ENCODE measurements at regions not wholly inside any gene's neighbourhood (a gene's known extent, or its start where the extent isn't known, plus 50 kb on each side); places are given as distances from the start of the nearest gene placed in this dataset.
"Not testable (repeated sequence)": the region's sequence is repeated elsewhere in the genome, so short reads cannot be mapped to it uniquely, and the experiment has no call there.

DNA sequence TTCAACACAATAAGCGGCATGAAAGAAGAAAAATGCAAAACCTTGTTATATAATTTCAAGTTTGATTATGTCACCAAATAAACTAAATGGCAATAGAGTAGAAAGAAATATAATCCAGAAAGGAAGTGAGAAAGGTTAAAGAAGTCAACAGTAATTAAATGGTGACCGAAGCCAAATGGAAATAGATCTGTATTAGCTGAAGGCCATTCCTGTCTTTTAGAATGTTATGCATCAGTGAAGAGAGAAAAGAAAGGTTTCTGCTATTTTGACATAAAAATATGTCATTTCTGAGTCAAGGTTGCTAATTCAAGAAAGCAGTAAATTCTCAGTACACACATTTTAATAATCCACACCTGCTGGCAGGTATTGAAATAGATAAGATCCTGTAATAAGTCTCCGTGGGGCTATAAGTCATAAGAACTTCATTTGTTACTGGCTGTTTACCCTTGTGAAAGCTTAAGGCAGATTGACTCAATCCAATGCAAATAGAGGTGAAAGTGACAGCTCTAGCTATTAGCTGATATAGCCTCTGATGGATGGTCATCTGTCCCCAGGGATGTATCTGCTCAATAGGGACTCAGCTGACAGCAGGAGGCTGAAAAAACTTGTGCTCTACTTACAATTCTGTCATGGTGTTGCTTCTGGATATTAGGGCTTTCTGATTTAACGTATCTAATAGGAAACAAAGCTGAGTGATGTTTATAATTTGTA, 152.1 kb downstream of the FZD1 start:
- H3K4me3 Mint-ChIP-seq: no peak overlapping the region
- ChIA-PET POLR2A (no interaction called here), CTCF (no interaction called here)
- H3K4me1 Mint-ChIP-seq (ENCODE audit: low read depth): no peaks in the 10 kb centered on the region
- no peaks in the 10 kb centered on the region for H3K36me3 Mint-ChIP-seq (ENCODE audit: low read depth)
- no peaks in the 10 kb centered on the region for H3K9me3 Mint-ChIP-seq (ENCODE audit: insufficient read depth)
- H3K27me3 Mint-ChIP-seq (ENCODE audit: low read depth): no peaks in the 10 kb centered on the region
- ATAC-seq (no peak), DNase-seq (no peak)
- H3K27ac Mint-ChIP-seq: no peak overlapping the region

DNA sequence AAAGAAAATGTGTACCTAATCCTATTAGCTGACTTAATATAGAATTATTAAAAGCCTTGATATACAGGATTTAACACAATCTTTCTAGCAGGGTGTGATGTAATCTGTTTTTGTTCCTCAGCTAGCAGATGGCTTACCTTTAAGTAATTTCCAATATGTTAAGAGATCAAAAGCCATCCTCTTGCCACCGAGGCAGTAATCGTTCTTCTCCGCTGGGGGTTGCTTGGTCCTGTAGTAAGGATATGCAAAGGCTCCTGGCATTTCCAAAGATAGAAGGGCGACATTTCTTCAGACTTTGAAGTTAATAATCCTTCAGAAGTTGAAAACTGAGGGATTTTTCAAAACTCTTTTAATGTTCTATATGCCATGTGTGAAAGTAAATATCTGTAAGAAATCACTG, 156.4 kb downstream of the FZD1 start:
- CTCF ChIA-PET: no interaction called here
- POLR2A ChIA-PET: no interaction called here
- H3K27ac Mint-ChIP-seq: no peak overlapping the region
- H3K4me3 Mint-ChIP-seq: no peak overlapping the region
- H3K27me3 Mint-ChIP-seq (ENCODE audit: low read depth): no peaks in the 10 kb centered on the region
- H3K4me1 Mint-ChIP-seq (ENCODE audit: low read depth): no peaks in the 10 kb centered on the region
- ATAC-seq (no peak), DNase-seq (no peak)
- H3K9me3 Mint-ChIP-seq (ENCODE audit: insufficient read depth): no peaks in the 10 kb centered on the region
- H3K36me3 Mint-ChIP-seq (ENCODE audit: low read depth): no peaks in the 10 kb centered on the region

DNA sequence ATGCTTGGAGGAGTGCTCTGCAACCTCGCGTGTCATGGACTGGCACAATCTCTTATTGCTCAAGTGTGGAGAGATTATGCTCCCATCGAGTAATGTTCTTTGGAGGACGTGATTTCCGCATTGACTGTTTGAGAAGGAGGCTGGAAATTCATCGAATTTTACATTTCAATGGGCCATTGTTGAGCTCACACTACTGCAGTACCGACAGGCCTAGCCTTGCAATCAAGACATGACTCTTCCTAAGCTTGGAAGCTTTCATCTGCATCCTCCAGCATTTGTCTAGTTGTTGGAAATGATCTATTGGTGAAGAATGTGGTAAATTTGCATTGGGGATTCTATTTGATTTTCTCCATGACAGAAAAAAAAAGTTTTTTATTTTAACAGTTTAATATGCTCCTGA, 156.8 kb downstream of the FZD1 start:
- Mint-ChIP-seq H3K4me3 (no peak overlapping the region), H3K4me1 (ENCODE audit: low read depth) (no peaks in the 10 kb centered on the region), H3K27me3 (ENCODE audit: low read depth) (no peaks in the 10 kb centered on the region), H3K36me3 (ENCODE audit: low read depth) (no peaks in the 10 kb centered on the region), H3K27ac (no peak overlapping the region), H3K9me3 (ENCODE audit: insufficient read depth) (no peaks in the 10 kb centered on the region)
- ATAC-seq (no peak), DNase-seq (no peak)
- POLR2A ChIA-PET: no interaction called here
- CTCF ChIA-PET: no interaction called here

DNA sequence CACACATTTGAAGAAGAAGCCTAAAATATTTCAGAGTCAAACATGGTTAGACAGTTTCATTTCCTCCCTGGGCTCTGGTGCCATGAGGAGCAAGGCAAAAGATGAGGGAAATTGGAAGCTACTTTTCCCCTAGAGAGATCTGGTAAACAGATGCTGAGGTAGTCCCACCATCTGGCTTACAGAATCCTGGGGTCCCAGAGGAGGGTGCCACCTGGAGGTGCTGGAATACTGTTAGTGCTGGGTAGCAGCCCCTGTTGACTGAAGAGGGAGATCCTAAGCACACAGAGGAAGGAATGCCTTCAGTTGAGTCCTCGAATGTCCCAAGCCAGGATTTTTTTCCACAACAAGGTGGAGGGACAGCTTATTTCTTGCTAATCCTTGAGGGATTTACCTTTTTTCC, 160.1 kb downstream of the FZD1 start:
- no peaks in the 10 kb centered on the region for H3K27me3 Mint-ChIP-seq (ENCODE audit: low read depth)
- ChIA-PET CTCF (no interaction called here), POLR2A (no interaction called here)
- no peaks in the 10 kb centered on the region for H3K9me3 Mint-ChIP-seq (ENCODE audit: insufficient read depth)
- H3K36me3 Mint-ChIP-seq (ENCODE audit: low read depth): no peaks in the 10 kb centered on the region
- no peak overlapping the region for H3K27ac Mint-ChIP-seq
- ATAC-seq: no peak
- H3K4me1 Mint-ChIP-seq (ENCODE audit: low read depth): no peaks in the 10 kb centered on the region
- H3K4me3 Mint-ChIP-seq: no peak overlapping the region
- DNase-seq: no peak

DNA sequence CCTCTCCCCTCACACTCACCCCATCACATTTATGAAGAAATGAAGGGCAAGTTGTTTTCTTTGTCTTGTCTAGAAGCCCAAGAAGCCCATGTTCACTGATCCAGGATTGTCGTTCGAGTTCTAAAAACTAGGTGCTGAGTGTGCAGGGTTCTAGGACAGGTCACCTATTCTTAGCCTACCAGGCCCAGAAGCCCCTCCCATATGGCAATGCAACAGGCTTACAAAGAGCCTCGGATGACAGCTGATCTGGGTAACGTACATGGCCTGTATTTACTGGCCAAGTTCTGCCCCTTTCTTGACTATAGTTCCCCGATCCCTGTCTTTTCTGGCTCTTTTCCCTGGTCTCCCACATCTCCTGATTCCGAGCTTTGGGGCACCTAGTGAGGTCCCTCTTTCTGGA, 160.9 kb downstream of the FZD1 start:
- Mint-ChIP-seq H3K4me1 (ENCODE audit: low read depth) (no peaks in the 10 kb centered on the region), H3K27me3 (ENCODE audit: low read depth) (no peaks in the 10 kb centered on the region), H3K4me3 (no peak overlapping the region), H3K36me3 (ENCODE audit: low read depth) (no peaks in the 10 kb centered on the region), H3K27ac (no peak overlapping the region), H3K9me3 (ENCODE audit: insufficient read depth) (no peaks in the 10 kb centered on the region)
- no peak for ATAC-seq
- ChIA-PET POLR2A (no interaction called here), CTCF (no interaction called here)
- no peak for DNase-seq

DNA sequence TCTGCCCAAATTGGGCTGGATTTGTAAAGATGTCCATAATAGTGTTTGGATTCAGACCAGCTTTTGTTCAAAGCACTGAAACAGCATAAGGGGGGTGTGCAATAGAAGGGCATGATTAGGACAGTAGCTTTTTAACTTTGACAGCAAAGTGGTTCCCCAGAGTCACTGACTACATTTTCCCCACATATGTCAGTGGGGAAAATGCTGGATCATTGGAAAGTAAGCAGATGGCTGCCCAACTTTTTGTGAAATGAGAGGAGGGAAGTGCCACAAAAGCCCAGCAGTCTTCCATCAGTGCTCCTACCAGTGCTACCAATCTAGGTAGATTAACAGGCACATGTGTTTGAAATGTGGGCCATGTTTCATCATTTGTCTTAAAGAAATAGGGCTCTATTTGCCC, 162.8 kb downstream of the FZD1 start:
- ChIA-PET POLR2A (no interaction called here), CTCF (no interaction called here)
- no peak overlapping the region for H3K27ac Mint-ChIP-seq
- no peak overlapping the region for H3K4me3 Mint-ChIP-seq
- no peak for DNase-seq
- no peaks in the 10 kb centered on the region for H3K36me3 Mint-ChIP-seq (ENCODE audit: low read depth)
- ATAC-seq: no peak
- no peaks in the 10 kb centered on the region for H3K4me1 Mint-ChIP-seq (ENCODE audit: low read depth)
- H3K27me3 Mint-ChIP-seq (ENCODE audit: low read depth): no peaks in the 10 kb centered on the region
- H3K9me3 Mint-ChIP-seq (ENCODE audit: insufficient read depth): no peaks in the 10 kb centered on the region

DNA sequence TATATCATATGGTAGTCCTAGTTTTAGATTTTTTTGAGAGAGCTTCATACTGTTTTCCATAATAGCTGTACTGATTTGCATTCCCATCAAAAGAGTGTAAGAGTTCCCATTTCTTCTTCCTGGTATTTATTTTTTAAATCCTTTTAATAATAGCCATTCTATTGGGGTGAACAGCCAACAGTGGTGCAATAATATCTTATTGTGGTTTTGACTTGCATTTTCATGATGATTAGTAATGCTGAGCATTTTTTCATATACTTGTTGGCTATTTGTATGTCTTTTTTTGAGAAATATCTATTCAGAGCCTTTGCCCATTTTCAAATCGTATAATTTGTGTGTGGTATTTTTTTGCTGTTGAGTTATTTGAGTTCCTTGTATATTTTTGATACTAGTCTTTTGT, 167.4 kb downstream of the FZD1 start:
- Mint-ChIP-seq H3K27me3 (ENCODE audit: low read depth) (no peaks in the 10 kb centered on the region), H3K36me3 (ENCODE audit: low read depth) (no peaks in the 10 kb centered on the region), H3K9me3 (ENCODE audit: insufficient read depth) (peaks cover 6% of the 10 kb centered on the region), H3K4me3 (no peak overlapping the region), H3K4me1 (ENCODE audit: low read depth) (no peaks in the 10 kb centered on the region), H3K27ac (no peak overlapping the region)
- DNase-seq (no peak), ATAC-seq (no peak)
- ChIA-PET CTCF (no interaction called here), POLR2A (no interaction called here)

DNA sequence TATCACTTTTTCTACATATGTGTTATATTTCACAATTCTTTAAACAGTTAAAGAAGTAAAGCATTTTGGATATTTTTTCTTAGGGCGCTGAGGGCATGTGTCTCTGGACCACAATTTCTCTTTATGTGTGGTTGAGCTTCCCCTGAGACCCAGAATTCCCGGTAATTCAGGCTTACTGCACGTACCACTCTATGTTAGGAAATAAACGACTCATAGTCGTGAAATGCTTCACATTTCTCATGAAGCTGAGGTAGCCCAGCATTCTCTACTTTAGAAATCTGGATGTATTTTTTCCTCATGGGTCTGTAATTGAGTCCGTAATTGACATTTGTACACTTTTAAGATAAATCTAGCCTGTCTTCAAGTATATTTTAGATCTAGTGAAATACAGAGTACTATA, 170.6 kb downstream of the FZD1 start:
- H3K9me3 Mint-ChIP-seq (ENCODE audit: insufficient read depth): peaks cover 11% of the 10 kb centered on the region
- no peak for ATAC-seq
- H3K36me3 Mint-ChIP-seq (ENCODE audit: low read depth): no peaks in the 10 kb centered on the region
- CTCF ChIA-PET: no interaction called here
- no peaks in the 10 kb centered on the region for H3K27me3 Mint-ChIP-seq (ENCODE audit: low read depth)
- H3K27ac Mint-ChIP-seq: no peak overlapping the region
- POLR2A ChIA-PET: no interaction called here
- no peak overlapping the region for H3K4me3 Mint-ChIP-seq
- H3K4me1 Mint-ChIP-seq (ENCODE audit: low read depth): no peaks in the 10 kb centered on the region
- no peak for DNase-seq

DNA sequence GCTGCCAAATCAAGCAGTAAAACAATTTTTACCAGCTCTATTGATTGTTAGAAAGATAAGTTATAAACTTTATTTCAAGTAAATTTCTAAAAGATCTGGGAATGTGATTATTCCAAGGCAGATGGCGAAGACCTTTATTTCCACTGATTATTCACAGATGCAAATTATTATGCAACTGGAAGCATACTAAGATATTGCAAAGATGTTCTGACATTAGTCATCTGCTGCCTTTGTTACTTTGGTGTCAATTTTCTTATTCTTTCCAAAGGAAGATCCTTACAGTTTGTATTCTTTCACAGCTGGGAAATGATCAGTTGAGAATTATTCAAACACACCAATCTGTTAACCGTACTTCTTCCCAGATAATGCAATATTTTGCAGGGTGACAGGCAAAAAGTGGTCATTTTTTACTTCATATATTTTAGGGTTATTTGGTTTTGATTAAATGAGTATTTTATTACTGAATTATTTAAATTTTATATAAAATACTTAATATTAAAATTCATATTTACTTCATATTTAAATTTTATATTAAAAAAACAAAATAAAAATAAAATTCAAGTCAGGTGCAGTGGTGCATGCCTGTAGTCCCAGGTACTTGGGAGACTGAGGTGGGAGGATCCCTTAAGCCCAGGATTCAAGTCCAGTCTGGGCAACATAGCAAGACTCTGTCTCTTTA, 171.3 kb downstream of the FZD1 start:
- POLR2A ChIA-PET: no interaction called here
- Mint-ChIP-seq H3K36me3 (ENCODE audit: low read depth) (no peaks in the 10 kb centered on the region), H3K27ac (no peak overlapping the region), H3K9me3 (ENCODE audit: insufficient read depth) (peaks cover 11% of the 10 kb centered on the region), H3K4me3 (no peak overlapping the region), H3K4me1 (ENCODE audit: low read depth) (no peaks in the 10 kb centered on the region), H3K27me3 (ENCODE audit: low read depth) (no peaks in the 10 kb centered on the region)
- DNase-seq (no peak), ATAC-seq (no peak)
- CTCF ChIA-PET: no interaction called here

DNA sequence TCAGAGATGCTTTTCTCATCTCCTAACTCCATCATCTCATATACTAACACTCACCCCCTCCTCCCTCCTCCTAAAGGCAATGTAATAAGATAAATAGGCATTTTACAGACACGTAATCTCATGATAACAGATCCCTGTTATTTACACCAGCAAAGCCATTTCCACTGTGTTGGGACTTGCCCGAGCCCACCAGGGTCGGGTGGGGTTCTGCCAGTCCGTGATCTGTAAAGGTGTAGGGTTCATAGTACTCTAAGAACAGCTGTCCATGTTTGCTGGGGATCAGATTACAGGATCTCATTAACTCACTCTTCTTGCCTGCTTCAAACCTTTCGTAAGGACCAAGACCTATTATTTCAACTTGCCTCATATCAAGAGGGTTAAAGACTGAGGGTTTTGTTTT, 172.4 kb downstream of the FZD1 start:
- Mint-ChIP-seq H3K27me3 (ENCODE audit: low read depth) (no peaks in the 10 kb centered on the region), H3K27ac (no peak overlapping the region), H3K4me3 (no peak overlapping the region), H3K4me1 (ENCODE audit: low read depth) (no peaks in the 10 kb centered on the region), H3K36me3 (ENCODE audit: low read depth) (no peaks in the 10 kb centered on the region), H3K9me3 (ENCODE audit: insufficient read depth) (peaks cover 11% of the 10 kb centered on the region)
- ChIA-PET POLR2A (no interaction called here), CTCF (no interaction called here)
- ATAC-seq (no peak), DNase-seq (no peak)

DNA sequence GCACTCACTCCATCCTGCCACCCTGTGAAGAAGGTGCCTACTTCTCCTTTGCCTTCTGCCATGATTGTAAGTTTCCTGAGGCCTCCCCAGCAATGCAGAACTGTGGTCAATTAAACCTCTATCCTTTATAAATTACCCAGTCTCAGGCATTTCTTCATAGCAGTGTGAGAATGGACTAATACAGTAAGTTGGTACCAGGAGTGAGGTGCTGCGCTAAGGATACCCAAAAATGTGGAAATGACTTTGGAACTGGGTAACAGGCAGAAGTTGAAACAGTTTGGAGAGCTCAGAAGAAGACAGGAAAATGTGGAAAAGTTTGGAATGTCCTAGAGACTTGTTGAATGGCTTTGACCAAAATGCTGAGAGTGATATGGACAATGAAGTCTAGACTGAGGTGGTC, 176.0 kb downstream of the FZD1 start:
- H3K4me1 Mint-ChIP-seq (ENCODE audit: low read depth); H3K27me3 Mint-ChIP-seq (ENCODE audit: low read depth); DNase-seq; H3K4me3 Mint-ChIP-seq; H3K27ac Mint-ChIP-seq; POLR2A ChIA-PET; H3K36me3 Mint-ChIP-seq (ENCODE audit: low read depth); CTCF ChIA-PET; ATAC-seq; H3K9me3 Mint-ChIP-seq (ENCODE audit: insufficient read depth): not testable (repeated sequence)

DNA sequence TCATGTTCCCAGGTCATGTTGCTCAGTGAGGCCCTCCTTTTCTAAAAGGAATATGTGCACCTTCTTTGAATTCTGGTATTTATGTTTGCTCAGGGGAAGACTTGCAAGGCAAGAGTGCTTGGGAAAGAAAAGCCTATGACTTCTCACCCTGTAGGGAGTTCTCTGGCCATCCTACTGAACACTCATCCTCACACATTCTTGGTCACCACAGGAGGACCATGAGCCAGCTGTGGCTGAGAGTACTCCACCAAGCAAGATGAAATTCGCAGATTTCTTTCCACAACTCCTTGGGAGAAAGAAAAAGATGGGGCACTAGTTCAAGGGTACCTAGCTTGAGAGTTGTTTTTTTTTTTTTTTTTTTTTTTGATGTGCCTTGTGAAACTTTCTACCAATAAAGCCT, 179.6 kb downstream of the FZD1 start:
- Mint-ChIP-seq H3K9me3 (ENCODE audit: insufficient read depth) (peaks cover 15% of the 10 kb centered on the region), H3K27ac (no peak overlapping the region), H3K4me3 (no peak overlapping the region), H3K36me3 (ENCODE audit: low read depth) (no peaks in the 10 kb centered on the region), H3K4me1 (ENCODE audit: low read depth) (no peaks in the 10 kb centered on the region), H3K27me3 (ENCODE audit: low read depth) (no peaks in the 10 kb centered on the region)
- no peak for ATAC-seq
- POLR2A ChIA-PET: no interaction called here
- CTCF ChIA-PET: no interaction called here
- no peak for DNase-seq

DNA sequence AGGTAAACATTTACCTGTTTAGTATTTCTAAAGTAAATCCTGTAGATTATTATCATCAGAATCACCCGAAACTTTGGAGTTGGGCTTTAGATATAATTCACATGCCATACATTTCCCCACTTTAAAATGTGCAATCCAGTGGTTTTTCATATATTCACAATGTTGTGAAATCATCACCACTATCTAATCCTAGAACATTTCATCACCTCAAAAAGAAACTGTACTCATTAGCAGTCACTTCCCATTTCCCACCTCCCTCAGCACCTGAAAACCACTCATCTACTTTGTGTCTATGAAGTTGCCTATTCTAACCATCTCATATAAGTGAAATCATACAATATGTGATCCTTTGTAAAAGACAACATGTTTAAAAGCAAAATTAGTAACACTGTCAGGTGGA, 182.6 kb downstream of the FZD1 start:
- H3K9me3 Mint-ChIP-seq (ENCODE audit: insufficient read depth): peaks cover 14% of the 10 kb centered on the region
- no peak overlapping the region for H3K4me3 Mint-ChIP-seq
- H3K27ac Mint-ChIP-seq: no peak overlapping the region
- CTCF ChIA-PET: no interaction called here
- POLR2A ChIA-PET: no interaction called here
- DNase-seq (no peak), ATAC-seq (no peak)
- no peaks in the 10 kb centered on the region for H3K27me3 Mint-ChIP-seq (ENCODE audit: low read depth)
- no peaks in the 10 kb centered on the region for H3K36me3 Mint-ChIP-seq (ENCODE audit: low read depth)
- H3K4me1 Mint-ChIP-seq (ENCODE audit: low read depth): no peaks in the 10 kb centered on the region

Measured in activated CD8-positive, alpha-beta T cell treated with anti-CD3 and anti-CD28 coated beads, Interleukin-2, amount 10 ng/mL, durations not matched to agents 7 days and 5 days (primary cell).